Epithelial cell of proximal tubule (primary cell): ENCODE measurements at regions not wholly inside any gene's neighbourhood (a gene's known extent, or its start where the extent isn't known, plus 50 kb on each side); places are given as distances from the start of the nearest gene placed in this dataset.

Experiments used
- DNase-seq: peaks from one replicate; pipeline ENCODE4 v3.0.0-alpha.2; 2011; ENCODE audit warnings: low read depth
- H3K4me3 ChIP-seq: 2 replicates; pipeline ENCODE4 v1.5.1; 2011; ENCODE audit warnings: low read depth, mild to moderate bottlenecking, low read length
- TF ChIP-seq, protein P1 (sequence below): conservative IDR thresholded peaks from 2 replicates; pipeline ENCODE4 v1.5.1; 2012; ENCODE audit warnings: low read depth, mild to moderate bottlenecking, low read length

- no peak for DNase-seq
- H3K4me3 ChIP-seq, result no peak overlapping the region
- TF ChIP-seq, protein P1, sequence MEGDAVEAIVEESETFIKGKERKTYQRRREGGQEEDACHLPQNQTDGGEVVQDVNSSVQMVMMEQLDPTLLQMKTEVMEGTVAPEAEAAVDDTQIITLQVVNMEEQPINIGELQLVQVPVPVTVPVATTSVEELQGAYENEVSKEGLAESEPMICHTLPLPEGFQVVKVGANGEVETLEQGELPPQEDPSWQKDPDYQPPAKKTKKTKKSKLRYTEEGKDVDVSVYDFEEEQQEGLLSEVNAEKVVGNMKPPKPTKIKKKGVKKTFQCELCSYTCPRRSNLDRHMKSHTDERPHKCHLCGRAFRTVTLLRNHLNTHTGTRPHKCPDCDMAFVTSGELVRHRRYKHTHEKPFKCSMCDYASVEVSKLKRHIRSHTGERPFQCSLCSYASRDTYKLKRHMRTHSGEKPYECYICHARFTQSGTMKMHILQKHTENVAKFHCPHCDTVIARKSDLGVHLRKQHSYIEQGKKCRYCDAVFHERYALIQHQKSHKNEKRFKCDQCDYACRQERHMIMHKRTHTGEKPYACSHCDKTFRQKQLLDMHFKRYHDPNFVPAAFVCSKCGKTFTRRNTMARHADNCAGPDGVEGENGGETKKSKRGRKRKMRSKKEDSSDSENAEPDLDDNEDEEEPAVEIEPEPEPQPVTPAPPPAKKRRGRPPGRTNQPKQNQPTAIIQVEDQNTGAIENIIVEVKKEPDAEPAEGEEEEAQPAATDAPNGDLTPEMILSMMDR, result no peak
Observed at GRCh38 chr22:49306632-49307480, 520.8 kb downstream of the BRD1 start.

- TF ChIP-seq, protein P1, result no peak
- no peak overlapping the region for H3K4me3 ChIP-seq
- DNase-seq, result no peak
Observed at GRCh38 chr22:49305966-49306631, 521.6 kb downstream of the BRD1 start.

DNA sequence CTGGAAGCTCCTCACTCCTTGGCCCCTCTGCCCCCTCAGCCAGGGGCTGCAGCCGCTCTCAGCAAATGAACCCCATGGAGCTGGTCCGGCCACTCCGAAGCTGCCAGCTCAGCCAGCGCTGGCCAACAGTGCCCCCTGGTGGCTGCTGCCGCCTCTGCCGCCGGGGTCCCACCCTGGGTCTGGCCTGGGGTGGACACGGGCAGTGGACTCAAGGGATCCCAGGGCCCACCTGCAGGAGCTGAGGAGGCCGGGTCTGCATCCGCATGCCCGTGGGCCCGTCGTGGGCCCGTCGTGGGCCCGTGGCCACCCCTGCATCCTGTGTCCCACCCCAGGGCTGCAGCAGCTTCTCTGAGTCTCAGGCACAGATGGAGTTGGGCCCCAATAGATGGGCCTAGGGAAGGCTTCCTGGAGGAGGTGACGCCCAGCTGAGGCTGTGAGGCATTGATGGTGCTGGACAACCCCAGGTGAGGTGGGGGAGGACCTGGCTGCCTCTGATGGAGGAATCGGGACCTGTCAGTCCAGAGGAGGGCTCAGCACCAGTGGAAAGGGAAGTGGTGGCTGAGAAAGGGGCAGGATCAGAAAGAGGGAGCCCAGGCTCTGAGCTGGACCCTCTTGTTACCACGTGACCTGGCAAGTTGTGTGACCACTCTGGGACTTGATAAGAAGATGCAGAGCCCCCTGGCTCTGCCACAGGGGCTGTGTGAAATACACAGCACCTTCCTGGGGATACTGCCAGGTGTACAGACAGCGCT, 522.3 kb downstream of the BRD1 start:
- no peak for DNase-seq
- H3K4me3 ChIP-seq, result no peak overlapping the region
- TF ChIP-seq, protein P1, result peak; percentile 60

DNA sequence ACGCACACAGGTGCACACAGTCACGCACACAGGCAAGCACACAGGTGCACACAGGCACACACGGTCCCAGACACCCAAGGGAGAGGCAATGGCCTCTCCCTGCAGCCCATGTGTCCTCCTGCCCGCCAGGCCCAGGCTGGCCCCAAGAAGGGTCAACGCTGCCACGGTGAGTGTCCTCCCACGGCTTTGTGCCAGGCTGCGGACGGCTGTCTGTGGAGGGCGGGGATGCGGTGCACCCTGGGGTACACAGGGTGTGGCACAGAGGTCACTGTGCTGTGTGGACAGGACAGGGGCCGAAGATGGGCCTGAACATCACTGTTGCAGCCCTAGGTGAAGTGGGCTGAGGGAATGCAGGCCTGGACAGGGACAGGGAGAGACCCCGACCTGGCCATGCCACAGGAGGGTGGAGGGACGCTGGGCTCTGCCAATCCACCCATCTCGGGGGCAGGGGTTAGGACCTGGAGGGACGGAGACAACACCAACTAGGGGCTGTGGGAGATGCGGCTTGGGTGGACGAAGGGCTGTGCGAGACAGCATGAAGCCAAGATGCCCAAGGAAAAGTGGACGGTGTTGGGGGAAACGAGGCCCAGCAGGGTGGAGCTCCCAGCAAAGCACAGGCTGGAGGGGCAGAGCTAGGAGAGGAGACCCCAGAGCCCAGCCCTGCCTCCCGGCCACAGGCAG, 523.8 kb downstream of the BRD1 start:
- TF ChIP-seq, protein P1, result no peak
- DNase-seq, result no peak
- no peak overlapping the region for H3K4me3 ChIP-seq

DNA sequence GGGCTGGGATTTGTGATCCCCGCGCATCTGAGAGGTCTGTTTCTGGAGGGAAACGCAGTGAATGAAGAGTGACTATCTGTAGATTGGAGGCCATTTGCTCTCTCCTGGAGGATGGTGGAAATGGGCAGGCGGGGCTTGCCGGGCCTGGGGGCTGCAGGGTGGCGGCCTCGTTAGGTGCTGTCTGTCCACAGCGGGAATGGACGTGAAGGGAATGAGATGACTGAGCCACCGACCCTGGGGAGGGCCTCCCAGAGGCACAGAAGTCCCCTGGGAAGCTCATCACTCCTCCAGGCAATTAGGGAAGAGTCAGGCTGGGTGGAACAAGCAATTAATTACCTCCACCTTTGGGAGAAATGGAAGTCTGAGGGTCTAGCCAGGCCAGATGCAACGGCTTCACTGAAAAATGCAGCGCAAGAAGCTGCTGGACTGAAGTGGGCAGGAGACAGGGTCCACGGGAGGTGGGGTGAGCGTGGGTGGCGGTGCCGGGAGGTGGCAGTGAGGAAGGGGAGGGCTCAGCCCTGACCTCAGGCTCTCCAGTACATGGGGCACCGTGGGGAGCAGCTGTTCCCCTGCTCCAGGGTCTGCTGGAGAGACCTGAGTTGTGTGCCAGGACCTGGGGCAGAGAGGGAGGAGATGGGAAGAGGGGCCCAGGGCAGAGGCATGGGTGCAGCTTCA, 524.5 kb downstream of the BRD1 start:
- no peak overlapping the region for H3K4me3 ChIP-seq
- TF ChIP-seq, protein P1, result no peak
- DNase-seq, result no peak

DNA sequence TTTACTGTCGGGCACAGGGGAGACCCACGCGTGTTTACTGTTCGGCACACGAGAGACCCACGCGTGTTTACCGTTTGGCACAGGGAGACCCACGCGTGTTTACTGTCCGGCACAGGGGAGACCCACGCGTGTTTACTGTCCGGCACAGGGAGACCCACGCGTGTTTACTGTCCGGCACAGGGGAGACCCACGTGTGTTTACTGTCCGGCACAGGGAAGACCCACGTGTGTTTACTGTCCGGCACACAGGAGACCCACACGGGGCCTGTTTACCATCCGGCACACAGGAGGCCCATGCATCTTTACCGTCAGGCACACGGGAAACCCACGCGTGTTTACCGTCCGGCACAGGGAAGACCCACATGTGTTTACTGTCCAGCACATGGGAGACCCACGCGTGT, 525.1 kb downstream of the BRD1 start:
- no peak overlapping the region for H3K4me3 ChIP-seq
- DNase-seq, result no peak
- TF ChIP-seq, protein P1, result no peak
